GM08714 (cell line): ENCODE measurements at regions not wholly inside any gene's neighbourhood (a gene's known extent, or its start where the extent isn't known, plus 50 kb on each side); places are given as distances from the start of the nearest gene placed in this dataset.

Experiments used
- H3K4me3 ChIP-seq: fragments of 200-500 bp; sonication (Bioruptor generic); 2 replicates; pipeline ENCODE4 v1.5.1; 2014; ENCODE audit warnings: mild to moderate bottlenecking, low read length, inconsistent platforms
- ZNF274 ChIP-seq: IDR thresholded peaks from 2 replicates; pipeline ENCODE4 v1.6.1; 2012; ENCODE audit warnings: mild to moderate bottlenecking, low read depth, low read length

DNA sequence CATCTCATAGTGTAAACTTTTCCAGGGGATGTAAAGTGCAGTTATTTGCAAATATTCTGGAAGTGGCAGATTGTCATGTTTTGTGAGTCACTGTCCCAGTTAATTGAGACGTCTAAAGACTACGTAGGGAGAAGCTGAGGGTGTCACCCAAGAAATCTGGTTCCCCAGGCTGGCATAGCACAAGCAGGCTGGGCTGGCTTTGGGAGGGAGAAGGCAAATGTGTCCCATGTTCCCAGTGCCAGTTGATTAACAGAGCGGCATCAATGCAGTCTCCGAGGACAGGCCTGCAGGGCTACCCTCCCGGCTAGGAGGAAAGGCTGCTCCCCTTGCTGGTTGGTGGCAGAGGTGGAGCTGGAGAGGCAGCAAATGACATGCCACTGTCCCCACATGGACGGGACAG, 388.3 kb upstream of the MKI67 start:
- no peak for TF ChIP-seq ZNF274

DNA sequence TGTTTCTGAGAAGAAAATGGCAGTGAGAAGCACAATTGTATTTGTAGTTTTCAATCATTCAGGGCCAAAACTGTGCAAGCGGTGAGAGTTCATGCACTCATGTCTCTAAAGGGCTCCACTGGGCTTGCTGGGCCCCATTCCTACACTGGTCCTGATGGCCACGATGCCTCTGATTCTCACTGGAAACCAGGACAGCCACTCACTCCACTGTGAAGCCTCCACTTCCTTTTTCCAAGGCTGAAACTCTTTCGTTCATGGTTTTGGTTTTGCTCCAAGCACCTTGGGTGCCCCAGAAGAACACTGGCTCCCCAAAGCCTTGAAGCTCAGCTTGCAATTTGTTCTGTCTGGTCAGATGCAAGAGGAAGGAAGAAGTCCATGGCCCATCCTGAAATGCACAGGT, 390.0 kb upstream of the MKI67 start:
- H3K4me3 ChIP-seq = no peak overlapping the region

More for the DNA sequence above, 388.3 kb upstream of the MKI67 start:
- H3K4me3 ChIP-seq = no peak overlapping the region

DNA sequence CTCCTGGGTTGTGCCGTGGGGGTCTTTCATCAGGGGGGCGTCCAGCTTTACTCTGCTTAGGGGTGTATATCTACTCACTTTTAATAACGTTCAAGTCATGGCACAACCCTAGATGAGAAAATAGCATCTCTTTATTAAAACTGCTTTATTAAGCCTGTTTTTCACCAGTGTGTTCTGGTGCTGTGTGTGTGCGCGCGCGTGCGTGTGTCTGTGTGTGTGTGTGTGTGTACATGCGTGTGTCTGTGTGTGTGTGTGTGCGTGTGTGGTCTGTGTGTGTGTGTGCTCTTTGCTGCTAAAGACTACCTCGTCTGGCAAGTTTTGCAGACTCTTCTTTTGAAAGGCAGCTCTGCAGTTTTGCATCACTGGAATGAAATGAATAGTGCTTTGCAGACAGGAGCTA, 390.9 kb upstream of the MKI67 start:
- TF ChIP-seq ZNF274 = no peak
- no peak overlapping the region for H3K4me3 ChIP-seq

More for the DNA sequence above, 390.0 kb upstream of the MKI67 start:
- no peak for TF ChIP-seq ZNF274

DNA sequence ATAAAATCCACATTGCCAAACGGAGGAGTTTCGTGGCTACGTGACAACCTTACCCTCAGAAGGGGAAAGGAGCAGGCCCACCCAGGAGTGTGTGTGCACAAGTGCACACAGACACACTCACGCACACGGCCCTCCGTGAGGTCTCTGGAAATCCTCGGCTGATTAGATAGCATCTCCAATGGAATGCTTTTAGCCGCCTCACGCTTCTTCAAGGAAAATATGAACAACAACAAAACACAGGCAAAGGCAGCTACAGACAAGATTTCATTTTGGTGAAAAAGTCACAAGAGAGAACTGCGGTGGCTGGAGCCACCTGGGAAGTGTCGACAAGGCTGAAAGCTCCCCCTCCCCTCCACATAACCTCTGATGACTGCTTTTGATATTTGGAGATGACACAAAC, 391.8 kb upstream of the MKI67 start:
- no peak overlapping the region for H3K4me3 ChIP-seq
- no peak for TF ChIP-seq ZNF274

DNA sequence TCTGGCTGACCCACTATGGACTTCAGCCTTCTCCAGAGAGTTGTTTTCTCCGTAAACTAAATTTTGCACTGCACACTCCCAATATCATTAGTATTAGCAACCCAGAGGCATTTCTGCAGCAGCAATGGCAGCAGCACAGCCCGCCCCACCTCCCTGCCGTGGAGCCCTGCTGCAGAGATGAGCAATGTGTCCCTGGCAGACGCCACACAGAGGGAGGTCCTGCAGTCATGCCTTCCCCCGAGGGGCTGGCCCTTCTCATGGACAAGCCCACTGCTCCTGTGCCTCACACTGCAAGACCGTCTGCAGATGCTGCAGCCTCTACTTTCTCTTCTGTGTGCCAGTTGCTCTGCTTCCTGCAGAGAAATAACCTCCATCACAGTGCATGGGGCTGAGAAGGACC, 393.4 kb upstream of the MKI67 start:
- no peak overlapping the region for H3K4me3 ChIP-seq
- no peak for TF ChIP-seq ZNF274

DNA sequence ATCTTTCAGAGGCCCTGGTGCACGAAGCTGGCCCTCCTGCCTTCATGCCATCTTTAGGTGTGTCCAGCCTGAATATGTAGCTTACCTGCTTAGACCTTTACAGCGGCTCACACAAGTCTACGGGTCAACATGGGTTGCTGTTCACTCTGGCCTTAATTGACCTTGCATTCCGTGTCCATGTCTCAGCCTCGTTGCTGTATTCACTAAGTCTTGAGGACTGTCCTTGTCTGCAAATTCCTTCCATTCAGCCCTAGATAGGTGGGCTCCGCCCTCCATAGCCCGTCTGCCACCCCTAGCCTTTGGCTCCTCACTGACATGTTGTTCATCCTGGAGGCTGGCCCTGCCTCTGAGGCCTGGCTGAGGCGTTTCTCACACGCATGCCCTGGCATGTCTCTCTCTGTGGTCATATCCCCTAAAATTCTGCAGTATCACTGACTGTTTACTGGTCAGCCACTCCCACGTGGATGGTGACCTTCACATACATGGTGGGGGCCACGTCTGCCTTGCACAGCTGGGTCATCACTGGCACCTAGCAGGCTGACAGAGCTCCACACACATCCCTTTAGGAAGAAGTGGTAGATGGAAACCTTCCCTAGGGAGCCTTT, 394.1 kb upstream of the MKI67 start:
- TF ChIP-seq ZNF274 = no peak

DNA sequence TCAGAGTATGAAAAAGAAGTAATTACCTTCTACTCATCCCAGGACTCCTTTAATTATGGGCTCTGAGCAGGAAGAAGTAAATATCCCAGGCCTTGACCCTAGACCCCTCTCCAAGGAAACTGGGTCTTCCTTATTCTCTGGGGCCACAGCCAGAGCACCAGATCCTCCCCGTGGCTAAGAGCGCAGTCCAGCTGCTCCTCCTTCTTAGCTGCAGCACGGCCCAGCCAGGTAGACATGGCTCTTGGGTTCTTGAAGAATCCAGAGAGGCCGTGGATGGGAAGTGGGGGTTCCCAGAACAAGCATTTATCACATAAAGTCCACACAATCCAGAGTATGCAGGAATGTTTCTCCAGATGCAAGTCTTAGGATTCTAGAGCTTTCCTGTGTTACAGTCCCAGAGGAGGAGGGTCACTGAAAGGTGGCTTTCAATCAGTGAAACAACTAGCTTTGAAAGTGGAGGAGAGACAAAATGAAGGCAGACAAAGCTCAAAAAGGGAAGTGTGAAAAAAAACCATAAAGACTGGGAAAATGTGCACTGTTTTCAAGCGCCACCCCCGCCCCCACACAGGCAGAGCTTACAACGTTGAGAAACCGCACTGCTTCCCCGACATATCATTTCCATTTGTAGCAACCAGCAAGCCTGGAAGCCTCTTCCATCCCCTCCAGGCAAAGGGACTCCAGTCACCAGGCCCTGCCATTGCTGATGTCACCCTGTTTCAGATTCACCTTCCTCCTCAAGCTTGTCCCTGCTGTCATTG, 396.5 kb upstream of the MKI67 start:
- H3K4me3 ChIP-seq = no peak overlapping the region
- no peak for TF ChIP-seq ZNF274

More for the DNA sequence above, 394.1 kb upstream of the MKI67 start:
- H3K4me3 ChIP-seq = no peak overlapping the region

DNA sequence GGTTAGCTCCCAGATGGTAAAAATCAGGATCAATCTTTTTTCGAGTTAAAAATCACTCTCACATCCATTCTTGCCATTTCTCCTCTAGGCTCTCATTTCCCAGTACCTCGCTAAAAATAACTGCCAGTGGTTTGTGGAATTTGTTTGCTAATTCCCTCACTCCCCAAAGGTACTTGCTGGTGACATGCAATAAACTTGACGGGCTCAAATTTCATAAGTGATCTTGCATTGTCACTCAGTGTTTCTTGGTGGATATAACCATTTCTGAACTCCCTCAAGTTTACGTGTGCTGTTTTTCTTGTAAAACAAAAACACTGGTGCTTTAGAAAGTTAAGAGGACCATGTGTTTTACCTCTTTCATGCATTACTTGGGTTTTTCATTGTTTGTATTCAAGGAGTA, 399.2 kb upstream of the MKI67 start:
- H3K4me3 ChIP-seq = no peak overlapping the region
- TF ChIP-seq ZNF274 = no peak

DNA sequence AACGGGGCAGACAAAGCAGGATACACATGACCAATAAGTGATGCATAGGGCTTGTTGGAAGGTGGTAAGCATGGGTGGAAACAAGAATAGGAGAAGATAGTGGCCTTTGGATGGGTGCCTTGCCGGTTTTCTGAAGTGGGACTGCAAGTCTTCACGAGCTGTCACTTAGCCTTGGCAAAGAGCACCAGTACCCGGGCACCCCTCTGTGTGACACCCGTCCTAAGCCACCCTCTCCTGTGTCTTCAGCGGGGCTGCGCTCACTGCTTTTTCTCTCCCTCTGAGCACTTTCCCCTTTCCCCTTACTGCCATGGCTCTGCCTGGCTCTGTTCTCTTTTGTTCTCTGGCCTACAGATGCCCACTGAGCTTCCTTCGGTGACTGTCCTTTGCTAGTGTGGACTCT, 399.7 kb upstream of the MKI67 start:
- TF ChIP-seq ZNF274 = no peak
- H3K4me3 ChIP-seq = no peak overlapping the region

DNA sequence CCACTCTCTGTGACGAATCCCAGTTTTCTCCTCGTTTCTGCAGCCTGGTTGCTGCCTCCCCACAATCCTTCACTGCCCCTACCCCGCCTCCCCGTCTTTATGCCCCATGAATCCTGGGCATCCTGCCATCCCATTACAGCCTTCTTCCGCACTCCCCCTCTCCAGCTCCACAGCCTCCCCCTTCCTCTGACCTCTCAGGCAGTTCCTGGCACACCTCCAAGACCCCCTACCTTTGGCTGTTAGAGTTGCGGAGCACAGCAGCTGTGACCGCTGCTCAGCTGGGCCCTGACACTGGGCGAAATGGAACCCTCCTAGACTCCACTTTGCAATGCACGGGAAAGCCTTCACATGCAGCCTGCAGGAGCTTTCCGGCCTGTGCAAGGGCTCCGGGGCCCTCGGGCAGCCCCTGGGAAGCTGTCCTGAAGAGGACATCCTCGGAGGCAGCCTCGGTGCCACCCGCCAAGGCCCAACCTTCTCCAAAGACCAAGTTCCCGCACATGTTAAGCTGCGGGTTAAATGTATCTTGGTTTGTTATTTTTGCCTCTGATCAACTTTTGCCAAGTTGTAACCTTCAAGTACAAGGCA, 400.7 kb upstream of the MKI67 start:
- TF ChIP-seq ZNF274 = no peak
- no peak overlapping the region for H3K4me3 ChIP-seq

DNA sequence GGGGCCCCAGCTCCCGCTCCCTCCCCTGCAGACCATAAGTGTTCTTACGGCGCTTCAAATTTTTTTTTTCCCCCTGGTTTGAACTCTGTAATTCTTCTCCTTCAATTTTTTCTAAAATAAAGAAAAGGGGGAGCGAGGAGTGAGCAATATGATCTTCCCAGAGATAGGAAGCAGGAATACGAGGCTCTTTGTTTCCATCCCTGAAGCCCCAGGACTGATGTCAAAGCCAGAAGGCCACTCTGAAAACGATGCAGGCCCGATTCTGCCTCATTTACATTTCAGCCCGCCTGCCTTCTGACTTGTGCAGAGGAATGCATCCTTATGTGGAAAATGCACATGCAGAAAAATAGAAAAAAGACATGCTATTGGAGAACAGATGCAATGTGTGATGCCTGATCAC, 401.5 kb upstream of the MKI67 start:
- TF ChIP-seq ZNF274 = no peak
- H3K4me3 ChIP-seq = no peak overlapping the region

DNA sequence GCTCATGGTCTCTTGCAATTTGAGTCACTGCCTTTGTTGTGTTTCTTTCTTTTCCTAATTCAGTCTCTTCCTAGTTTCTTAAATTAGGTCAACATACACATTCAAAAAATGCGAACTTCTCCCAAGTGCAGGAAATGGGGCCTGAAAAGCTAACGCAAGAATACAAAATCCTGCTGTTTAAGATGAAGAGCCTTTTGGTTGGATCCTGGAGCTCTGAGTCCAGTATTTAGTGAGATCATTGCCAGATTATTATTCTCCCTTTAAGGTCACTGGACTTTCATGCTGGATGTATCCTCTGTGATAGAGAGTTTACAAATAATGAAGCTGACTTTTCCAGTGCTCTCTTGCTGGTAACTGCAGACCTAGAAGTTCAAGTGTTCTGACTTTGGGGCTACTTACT, 401.9 kb upstream of the MKI67 start:
- no peak overlapping the region for H3K4me3 ChIP-seq
- no peak for TF ChIP-seq ZNF274

DNA sequence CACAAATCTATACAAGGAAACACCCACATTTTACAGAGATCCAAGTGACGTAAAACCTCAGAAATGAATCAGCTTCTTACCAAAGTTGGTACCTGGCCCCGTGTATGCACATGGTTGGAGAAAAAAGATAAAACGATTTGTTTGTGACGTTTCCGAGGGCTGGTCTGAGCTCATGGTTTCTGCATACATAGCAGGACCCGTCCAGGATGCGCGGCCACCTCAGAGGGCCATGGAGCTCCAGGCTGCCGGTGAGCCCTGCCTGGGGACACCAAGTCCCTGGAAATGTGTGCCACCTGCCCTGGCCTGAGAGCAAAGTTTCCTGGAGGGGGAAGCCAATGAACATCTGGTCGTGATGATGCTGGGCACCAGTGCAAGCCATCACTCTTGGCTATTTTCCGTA, 402.6 kb upstream of the MKI67 start:
- no peak overlapping the region for H3K4me3 ChIP-seq
- no peak for TF ChIP-seq ZNF274

DNA sequence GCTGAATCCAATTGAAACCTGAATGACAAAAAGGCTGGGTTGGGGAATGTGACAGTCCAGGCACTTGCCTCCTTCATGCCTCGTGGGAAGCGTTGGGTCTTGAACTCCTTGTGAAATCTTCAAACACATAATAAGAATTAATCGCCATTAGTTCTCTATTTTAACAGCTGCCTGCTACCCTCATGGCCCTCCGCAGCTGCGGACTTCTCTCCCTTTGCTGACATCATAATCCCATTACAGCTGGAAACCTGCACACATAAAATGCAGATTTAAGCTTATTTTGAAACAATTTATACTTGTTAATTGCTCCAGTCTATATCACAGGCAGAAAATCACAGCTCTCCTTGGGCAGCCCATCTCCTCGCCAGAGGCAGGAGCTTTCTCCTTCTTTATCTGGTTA, 403.0 kb upstream of the MKI67 start:
- H3K4me3 ChIP-seq = no peak overlapping the region
- TF ChIP-seq ZNF274 = no peak

DNA sequence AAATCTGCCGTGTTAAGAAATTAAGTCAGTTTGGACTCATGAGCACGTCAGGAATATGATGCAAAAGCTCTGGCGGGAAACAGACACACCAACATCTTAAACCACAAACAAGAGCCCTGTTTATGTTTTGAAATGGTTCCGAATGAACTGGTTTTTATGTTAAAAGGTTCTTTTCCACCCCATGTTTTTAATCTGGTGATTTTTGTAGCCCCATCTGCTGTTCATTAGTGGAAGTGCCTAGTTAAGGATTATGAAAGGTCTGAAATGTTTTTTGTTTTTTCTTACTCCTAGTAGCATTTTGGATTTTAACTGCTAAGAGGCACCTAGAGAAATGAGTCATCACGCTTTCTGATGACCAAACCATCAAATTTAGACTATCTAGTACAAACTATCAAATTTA, 404.1 kb upstream of the MKI67 start:
- no peak for TF ChIP-seq ZNF274
- no peak overlapping the region for H3K4me3 ChIP-seq

DNA sequence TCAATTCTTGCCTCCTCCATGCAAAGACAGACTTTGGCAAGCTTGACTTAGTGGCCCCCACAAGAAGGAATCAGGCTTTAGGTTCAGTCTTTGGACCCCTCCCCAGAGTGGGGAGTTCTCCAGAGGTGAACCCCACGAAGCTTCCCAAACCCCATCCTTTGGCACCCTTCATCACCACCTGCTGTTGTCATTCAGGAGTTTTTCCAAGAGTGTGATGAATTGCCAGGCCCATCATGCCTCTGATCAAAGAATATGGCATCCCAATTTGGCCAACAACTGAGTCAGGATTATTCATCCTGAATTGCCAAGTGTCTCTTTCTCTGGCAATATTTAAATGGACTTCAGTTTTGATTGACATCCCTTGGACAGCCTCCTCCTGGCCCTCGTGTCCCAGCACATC, 404.7 kb upstream of the MKI67 start:
- no peak overlapping the region for H3K4me3 ChIP-seq
- TF ChIP-seq ZNF274 = no peak
